ENCODE measurements at regions not wholly inside any gene's neighbourhood (a gene's known extent, or its start where the extent isn't known, plus 50 kb on each side); places are given as distances from the start of the nearest gene placed in this dataset.
"Not testable (repeated sequence)": the region's sequence is repeated elsewhere in the genome, so short reads cannot be mapped to it uniquely, and the experiment has no call there.

DNA sequence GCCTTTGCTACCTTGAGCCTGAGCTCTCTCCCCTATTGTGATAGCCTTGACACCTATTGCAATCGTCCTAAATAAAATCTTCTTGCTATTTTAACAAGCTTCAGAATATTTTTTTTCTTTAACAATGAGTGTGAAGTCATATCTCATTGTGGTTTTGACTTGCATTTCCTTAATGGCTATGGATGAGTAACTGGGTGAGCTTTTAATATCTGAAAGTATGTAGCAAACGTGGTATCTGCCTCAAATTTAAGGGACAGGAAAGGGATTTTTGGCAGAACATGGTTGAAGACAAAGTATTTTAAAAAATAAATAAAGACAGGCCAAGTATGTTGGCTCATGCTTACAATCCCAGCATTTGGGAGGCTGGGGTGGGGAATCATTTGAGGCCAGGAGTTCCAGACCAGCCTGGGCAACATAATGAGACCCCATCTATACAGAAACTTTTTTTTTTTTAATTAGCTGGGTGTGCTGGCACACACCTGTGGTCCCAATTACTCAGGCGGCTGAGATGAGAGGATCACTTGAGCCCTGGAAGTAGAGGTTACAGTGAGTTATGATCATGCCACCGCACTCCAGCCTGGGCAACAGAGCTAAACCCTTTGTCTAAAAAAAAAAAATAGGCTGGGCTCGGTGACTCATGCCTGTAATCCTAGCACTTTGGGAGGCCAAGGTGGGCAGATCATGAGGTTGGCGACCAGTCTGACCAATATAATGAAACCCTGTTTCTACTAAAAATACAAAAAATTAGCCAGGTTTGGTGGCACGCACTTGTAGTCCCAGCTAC lies 319.3 kb upstream of the NRP1 start:
- no peak overlapping the region for H3K27ac ChIP-seq
- H3K9ac ChIP-seq: no peak overlapping the region

DNA sequence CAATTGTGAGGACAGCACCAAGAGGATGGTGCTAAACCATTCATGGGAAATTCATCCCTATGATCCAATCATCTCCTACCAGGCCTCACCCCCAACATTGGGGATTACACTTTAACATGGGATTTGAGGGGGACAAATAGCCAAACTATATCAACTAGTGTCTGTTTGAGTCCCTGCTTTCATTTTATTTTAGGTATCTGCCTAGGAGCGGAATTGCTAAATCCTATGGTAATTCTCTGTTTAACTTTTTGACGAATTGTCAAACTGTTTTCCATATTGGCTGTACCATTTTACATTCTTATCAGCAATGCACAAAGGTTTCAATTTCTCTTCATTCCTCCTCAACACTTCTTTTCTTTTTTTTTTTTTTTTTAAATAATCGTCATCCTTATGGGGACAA lies 318.4 kb upstream of the NRP1 start:
- Histone ChIP-seq H2AFZ (ENCODE audit: low read depth) (no peak overlapping the region), H3K4me1 (ENCODE audit: low read depth, poor library complexity, severe bottlenecking) (no peaks in the 10 kb centered on the region), H3K36me3 (ENCODE audit: insufficient read depth) (no peaks in the 10 kb centered on the region), H3K27ac (no peak overlapping the region), H4K20me1 (ENCODE audit: insufficient read depth) (no peaks in the 10 kb centered on the region), H3K79me2 (ENCODE audit: insufficient read depth, low read depth) (no peaks in the 10 kb centered on the region), H3K9ac (no peak overlapping the region), H3K4me2 (no peak overlapping the region), H3K27me3 (ENCODE audit: insufficient read depth, low read depth) (no peaks in the 10 kb centered on the region), H3K4me3 (IDR thresholded peaks at IDR 0.05; ENCODE audit: insufficient read depth, low read depth, low read length) (no peak overlapping the region)
- TF ChIP-seq, protein P1, sequence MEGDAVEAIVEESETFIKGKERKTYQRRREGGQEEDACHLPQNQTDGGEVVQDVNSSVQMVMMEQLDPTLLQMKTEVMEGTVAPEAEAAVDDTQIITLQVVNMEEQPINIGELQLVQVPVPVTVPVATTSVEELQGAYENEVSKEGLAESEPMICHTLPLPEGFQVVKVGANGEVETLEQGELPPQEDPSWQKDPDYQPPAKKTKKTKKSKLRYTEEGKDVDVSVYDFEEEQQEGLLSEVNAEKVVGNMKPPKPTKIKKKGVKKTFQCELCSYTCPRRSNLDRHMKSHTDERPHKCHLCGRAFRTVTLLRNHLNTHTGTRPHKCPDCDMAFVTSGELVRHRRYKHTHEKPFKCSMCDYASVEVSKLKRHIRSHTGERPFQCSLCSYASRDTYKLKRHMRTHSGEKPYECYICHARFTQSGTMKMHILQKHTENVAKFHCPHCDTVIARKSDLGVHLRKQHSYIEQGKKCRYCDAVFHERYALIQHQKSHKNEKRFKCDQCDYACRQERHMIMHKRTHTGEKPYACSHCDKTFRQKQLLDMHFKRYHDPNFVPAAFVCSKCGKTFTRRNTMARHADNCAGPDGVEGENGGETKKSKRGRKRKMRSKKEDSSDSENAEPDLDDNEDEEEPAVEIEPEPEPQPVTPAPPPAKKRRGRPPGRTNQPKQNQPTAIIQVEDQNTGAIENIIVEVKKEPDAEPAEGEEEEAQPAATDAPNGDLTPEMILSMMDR (conservative IDR thresholded peaks at IDR 0.05; ENCODE audit: low read depth, low read length): no peak

More for the DNA sequence above, 319.3 kb upstream of the NRP1 start:
- H3K4me1 ChIP-seq (ENCODE audit: low read depth, poor library complexity, severe bottlenecking): no peaks in the 10 kb centered on the region
- no peaks in the 10 kb centered on the region for H3K36me3 ChIP-seq (ENCODE audit: insufficient read depth)
- no peaks in the 10 kb centered on the region for H3K79me2 ChIP-seq (ENCODE audit: insufficient read depth, low read depth)
- TF ChIP-seq, protein P1 (conservative IDR thresholded peaks at IDR 0.05; ENCODE audit: low read depth, low read length): no peak
- no peak overlapping the region for H3K4me3 ChIP-seq (IDR thresholded peaks at IDR 0.05; ENCODE audit: insufficient read depth, low read depth, low read length)
- H2AFZ ChIP-seq (ENCODE audit: low read depth): no peak overlapping the region
- no peaks in the 10 kb centered on the region for H4K20me1 ChIP-seq (ENCODE audit: insufficient read depth)
- H3K27me3 ChIP-seq (ENCODE audit: insufficient read depth, low read depth): no peaks in the 10 kb centered on the region
- no peak overlapping the region for H3K4me2 ChIP-seq

DNA sequence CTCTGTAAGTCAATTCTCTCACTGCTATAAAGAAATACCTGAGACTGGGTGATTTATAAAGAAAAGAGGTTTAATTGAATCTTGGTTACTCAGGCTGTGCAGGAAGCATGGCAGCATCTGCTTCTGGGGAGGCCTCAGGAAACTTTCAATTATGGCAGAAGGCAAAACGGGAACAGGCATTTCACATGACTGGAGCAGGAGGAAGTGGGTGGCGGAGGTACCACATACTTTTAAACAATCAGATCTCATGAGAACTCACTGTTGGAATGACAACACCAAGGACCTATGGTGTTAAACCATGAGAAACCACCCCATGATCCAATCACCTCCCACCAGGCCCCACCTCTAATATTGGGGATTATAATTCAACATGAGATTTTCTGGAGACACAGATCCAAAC lies 315.7 kb upstream of the NRP1 start:
- H3K4me2 ChIP-seq; H3K9ac ChIP-seq; H3K27me3 ChIP-seq (ENCODE audit: insufficient read depth, low read depth): not testable (repeated sequence)

DNA sequence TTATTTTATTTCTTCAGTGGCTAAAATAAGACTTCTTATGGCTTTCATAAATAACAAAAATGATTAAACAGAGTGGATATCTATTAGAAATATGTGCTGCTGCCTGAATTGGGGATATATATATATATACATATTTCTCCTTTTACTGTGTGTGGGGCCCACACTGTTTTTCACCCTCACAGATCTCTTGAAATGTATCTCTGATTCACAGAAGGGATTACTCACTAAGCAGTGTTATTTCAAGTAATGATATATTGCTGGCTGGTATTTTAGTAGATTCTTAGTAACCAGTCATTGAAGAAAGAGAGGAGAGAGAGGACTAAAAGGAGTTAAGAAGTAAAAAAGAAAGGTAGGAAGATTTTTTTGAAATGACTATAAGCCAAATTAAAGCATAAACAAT lies 308.6 kb upstream of the NRP1 start:
- Histone ChIP-seq H3K4me3 (IDR thresholded peaks at IDR 0.05; ENCODE audit: insufficient read depth, low read depth, low read length) (no peak overlapping the region), H4K20me1 (ENCODE audit: insufficient read depth) (no peaks in the 10 kb centered on the region), H3K4me1 (ENCODE audit: low read depth, poor library complexity, severe bottlenecking) (no peaks in the 10 kb centered on the region), H3K4me2 (no peak overlapping the region), H3K9ac (no peak overlapping the region), H3K27ac (no peak overlapping the region), H3K79me2 (ENCODE audit: insufficient read depth, low read depth) (no peaks in the 10 kb centered on the region), H3K36me3 (ENCODE audit: insufficient read depth) (no peaks in the 10 kb centered on the region), H3K27me3 (ENCODE audit: insufficient read depth, low read depth) (no peaks in the 10 kb centered on the region), H2AFZ (ENCODE audit: low read depth) (no peak overlapping the region)
- TF ChIP-seq, protein P1 (conservative IDR thresholded peaks at IDR 0.05; ENCODE audit: low read depth, low read length): no peak

More for the DNA sequence above, 315.7 kb upstream of the NRP1 start:
- H4K20me1 ChIP-seq (ENCODE audit: insufficient read depth); H3K79me2 ChIP-seq (ENCODE audit: insufficient read depth, low read depth); H3K36me3 ChIP-seq (ENCODE audit: insufficient read depth); H3K27ac ChIP-seq; H3K4me1 ChIP-seq (ENCODE audit: low read depth, poor library complexity, severe bottlenecking); H3K4me3 ChIP-seq (IDR thresholded peaks at IDR 0.05; ENCODE audit: insufficient read depth, low read depth, low read length); H2AFZ ChIP-seq (ENCODE audit: low read depth): not testable (repeated sequence)

DNA sequence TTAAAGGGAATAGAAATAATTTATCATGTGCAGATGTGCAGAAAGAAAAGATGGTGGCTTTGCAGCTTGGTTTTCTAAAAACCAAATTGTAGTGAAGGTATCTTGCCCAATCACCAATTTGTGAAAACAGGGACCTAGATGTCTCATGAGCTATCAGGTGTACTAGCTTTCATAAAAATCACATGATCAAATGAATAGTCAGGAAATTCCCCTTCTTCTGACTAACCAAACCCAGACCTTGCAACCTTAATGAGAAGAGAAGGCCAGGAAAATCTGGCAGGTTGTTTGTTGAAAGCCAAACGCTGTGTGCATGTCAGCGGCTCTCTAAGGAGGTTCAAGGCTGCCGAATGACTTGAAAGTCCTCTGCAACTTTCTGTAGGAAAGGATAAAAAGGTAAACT lies 304.4 kb upstream of the NRP1 start:
- Histone ChIP-seq H2AFZ (ENCODE audit: low read depth) (no peak overlapping the region), H3K27ac (no peak overlapping the region), H4K20me1 (ENCODE audit: insufficient read depth) (no peaks in the 10 kb centered on the region), H3K4me1 (ENCODE audit: low read depth, poor library complexity, severe bottlenecking) (no peaks in the 10 kb centered on the region), H3K27me3 (ENCODE audit: insufficient read depth, low read depth) (no peaks in the 10 kb centered on the region), H3K79me2 (ENCODE audit: insufficient read depth, low read depth) (no peaks in the 10 kb centered on the region), H3K4me3 (IDR thresholded peaks at IDR 0.05; ENCODE audit: insufficient read depth, low read depth, low read length) (no peak overlapping the region), H3K4me2 (no peak overlapping the region), H3K9ac (no peak overlapping the region), H3K36me3 (ENCODE audit: insufficient read depth) (no peaks in the 10 kb centered on the region)
- TF ChIP-seq, protein P1 (conservative IDR thresholded peaks at IDR 0.05; ENCODE audit: low read depth, low read length): no peak

Measured in KMS-11 (cell line).